Loucy (cell line): ENCODE measurements at regions not wholly inside any gene's neighbourhood (a gene's known extent, or its start where the extent isn't known, plus 50 kb on each side); places are given as distances from the start of the nearest gene placed in this dataset.

Experiments
- H2AFZ ChIP-seq: fragments of 200-600 bp; sonication (generic); 2 replicates; pipeline ENCODE4 v1.6.0; 2016; ENCODE audit warnings: antibody characterized with exemption, mild to moderate bottlenecking, low read length, moderate library complexity
- H3F3A ChIP-seq: fragments of 200-600 bp; 2 replicates; pipeline ENCODE4 v1.6.0; 2016; ENCODE audit warnings: antibody characterized with exemption, low read depth, mild to moderate bottlenecking
- H3K27me3 ChIP-seq: fragments of 200-600 bp; sonication (generic); 2 replicates; pipeline ENCODE4 v1.6.1; 2014; ENCODE audit warnings: low read length, mild to moderate bottlenecking; ENCODE audit not compliant: insufficient read depth, poor library complexity, severe bottlenecking
- H3K36me3 ChIP-seq: fragments of 200-600 bp; sonication (generic); 2 replicates; pipeline ENCODE4 v1.6.1; 2016; ENCODE audit warnings: low read length; ENCODE audit not compliant: insufficient read depth
- H3K4me1 ChIP-seq: fragments of 200-600 bp; sonication (generic); 2 replicates; pipeline ENCODE4 v1.5.1; 2014; ENCODE audit warnings: low read length, mild to moderate bottlenecking; ENCODE audit not compliant: insufficient read depth, poor library complexity, severe bottlenecking
- H3K4me2 ChIP-seq: fragments of 200-600 bp; sonication (generic); 2 replicates; pipeline ENCODE4 v1.6.0; 2014; ENCODE audit warnings: antibody characterized with exemption, low read length, low read depth, mild to moderate bottlenecking; ENCODE audit not compliant: poor library complexity, severe bottlenecking
- H3K4me3 ChIP-seq: fragments of 200-600 bp; sonication (generic); 2 replicates; pipeline ENCODE4 v1.5.1; 2014; ENCODE audit warnings: low read length, mild to moderate bottlenecking, mixed read lengths; ENCODE audit not compliant: poor library complexity, severe bottlenecking
- H3K79me2 ChIP-seq: fragments of 200-600 bp; sonication (generic); 2 replicates; pipeline ENCODE4 v1.6.1; 2014; ENCODE audit warnings: low read length; ENCODE audit not compliant: insufficient read depth
- H3K9ac ChIP-seq: fragments of 200-600 bp; sonication (generic); 2 replicates; pipeline ENCODE4 v1.6.0; 2014; ENCODE audit warnings: mild to moderate bottlenecking, low read depth, low read length, moderate library complexity; ENCODE audit not compliant: poor library complexity, severe bottlenecking
- H3K9me2 ChIP-seq: fragments of 200-600 bp; sonication (generic); replicated peaks from 2 replicates; pipeline ENCODE4 v1.6.1; 2016; ENCODE audit warnings: low read depth, low read length, mixed read lengths
- H3K9me3 ChIP-seq: fragments of 200-600 bp; sonication (generic); 2 replicates; pipeline ENCODE4 v1.6.1; 2014; ENCODE audit warnings: mild to moderate bottlenecking, antibody characterized with exemption, low read length, low read depth; ENCODE audit not compliant: insufficient read depth
- H4K20me1 ChIP-seq: fragments of 200-600 bp; sonication (generic); 2 replicates; pipeline ENCODE4 v1.6.0; 2014; ENCODE audit warnings: antibody characterized with exemption, low read length, mild to moderate bottlenecking; ENCODE audit not compliant: insufficient read depth, poor library complexity, severe bottlenecking
- EZH2phosphoT487 ChIP-seq: fragments of 200-600 bp; IDR thresholded peaks from 2 replicates; pipeline ENCODE4 v1.6.1; 2018; ENCODE audit warnings: antibody characterized with exemption, mild to moderate bottlenecking, moderate library complexity, borderline replicate concordance
- TF ChIP-seq, protein P1 (sequence below): fragments of 200-600 bp; sonication (generic); conservative IDR thresholded peaks from 2 replicates; pipeline ENCODE4 v1.5.1; 2014; ENCODE audit warnings: mild to moderate bottlenecking, antibody characterized with exemption, low read length

DNA sequence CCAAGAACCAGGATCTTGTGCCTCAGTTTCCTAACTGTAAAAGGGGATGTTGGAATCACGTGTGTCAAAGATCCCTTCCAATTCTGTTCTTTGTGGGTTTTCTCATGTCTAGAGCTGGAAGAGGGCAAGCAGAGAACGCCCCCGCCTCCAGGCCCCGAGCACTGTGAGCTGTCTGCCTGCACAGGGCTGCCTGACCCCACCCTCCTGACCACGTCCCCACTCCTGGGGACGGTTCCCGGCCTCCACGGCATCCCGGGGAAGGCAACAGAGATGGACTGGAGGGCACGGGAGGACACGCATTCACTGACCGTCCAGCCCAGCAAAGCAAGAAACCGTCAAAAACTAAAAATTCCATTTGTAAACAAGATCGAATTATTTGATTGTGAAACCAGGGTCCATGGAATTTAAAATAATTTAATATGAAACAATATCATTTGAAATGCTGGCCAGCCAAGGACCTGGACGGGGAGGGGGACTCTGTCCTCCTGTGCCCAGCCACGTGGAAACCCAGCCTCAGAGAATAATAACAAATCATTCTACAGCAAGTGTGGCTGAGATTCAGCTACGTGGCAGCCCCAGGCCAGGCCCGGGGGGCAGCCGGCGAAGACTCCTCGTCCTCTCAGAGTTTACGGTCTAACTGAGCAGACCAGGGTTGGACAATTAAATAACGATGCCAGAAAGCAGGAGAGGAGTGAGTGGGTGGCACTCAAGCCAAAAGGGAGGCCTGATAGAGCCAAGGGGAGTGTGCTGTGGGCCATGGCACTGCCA lies 87.3 kb upstream of the DIO3 start:
- no peaks in the 10 kb centered on the region for H3K9me2 ChIP-seq
- H3F3A ChIP-seq, result no peaks in the 10 kb centered on the region
- H3K9ac ChIP-seq, result no peak overlapping the region
- no peaks in the 10 kb centered on the region for H3K4me1 ChIP-seq
- no peak for TF ChIP-seq EZH2phosphoT487
- TF ChIP-seq, protein P1, sequence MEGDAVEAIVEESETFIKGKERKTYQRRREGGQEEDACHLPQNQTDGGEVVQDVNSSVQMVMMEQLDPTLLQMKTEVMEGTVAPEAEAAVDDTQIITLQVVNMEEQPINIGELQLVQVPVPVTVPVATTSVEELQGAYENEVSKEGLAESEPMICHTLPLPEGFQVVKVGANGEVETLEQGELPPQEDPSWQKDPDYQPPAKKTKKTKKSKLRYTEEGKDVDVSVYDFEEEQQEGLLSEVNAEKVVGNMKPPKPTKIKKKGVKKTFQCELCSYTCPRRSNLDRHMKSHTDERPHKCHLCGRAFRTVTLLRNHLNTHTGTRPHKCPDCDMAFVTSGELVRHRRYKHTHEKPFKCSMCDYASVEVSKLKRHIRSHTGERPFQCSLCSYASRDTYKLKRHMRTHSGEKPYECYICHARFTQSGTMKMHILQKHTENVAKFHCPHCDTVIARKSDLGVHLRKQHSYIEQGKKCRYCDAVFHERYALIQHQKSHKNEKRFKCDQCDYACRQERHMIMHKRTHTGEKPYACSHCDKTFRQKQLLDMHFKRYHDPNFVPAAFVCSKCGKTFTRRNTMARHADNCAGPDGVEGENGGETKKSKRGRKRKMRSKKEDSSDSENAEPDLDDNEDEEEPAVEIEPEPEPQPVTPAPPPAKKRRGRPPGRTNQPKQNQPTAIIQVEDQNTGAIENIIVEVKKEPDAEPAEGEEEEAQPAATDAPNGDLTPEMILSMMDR, result no peak
- no peaks in the 10 kb centered on the region; the same call in 1 of the 2 replicates for H3K9me3 ChIP-seq
- no peaks in the 10 kb centered on the region for H3K36me3 ChIP-seq
- no peak overlapping the region for H3K4me3 ChIP-seq
- H2AFZ ChIP-seq, result no peak overlapping the region
- H3K27me3 ChIP-seq, result no peaks in the 10 kb centered on the region
- H3K4me2 ChIP-seq, result no peak overlapping the region
- no peaks in the 10 kb centered on the region for H4K20me1 ChIP-seq
- H3K79me2 ChIP-seq, result no peaks in the 10 kb centered on the region

DNA sequence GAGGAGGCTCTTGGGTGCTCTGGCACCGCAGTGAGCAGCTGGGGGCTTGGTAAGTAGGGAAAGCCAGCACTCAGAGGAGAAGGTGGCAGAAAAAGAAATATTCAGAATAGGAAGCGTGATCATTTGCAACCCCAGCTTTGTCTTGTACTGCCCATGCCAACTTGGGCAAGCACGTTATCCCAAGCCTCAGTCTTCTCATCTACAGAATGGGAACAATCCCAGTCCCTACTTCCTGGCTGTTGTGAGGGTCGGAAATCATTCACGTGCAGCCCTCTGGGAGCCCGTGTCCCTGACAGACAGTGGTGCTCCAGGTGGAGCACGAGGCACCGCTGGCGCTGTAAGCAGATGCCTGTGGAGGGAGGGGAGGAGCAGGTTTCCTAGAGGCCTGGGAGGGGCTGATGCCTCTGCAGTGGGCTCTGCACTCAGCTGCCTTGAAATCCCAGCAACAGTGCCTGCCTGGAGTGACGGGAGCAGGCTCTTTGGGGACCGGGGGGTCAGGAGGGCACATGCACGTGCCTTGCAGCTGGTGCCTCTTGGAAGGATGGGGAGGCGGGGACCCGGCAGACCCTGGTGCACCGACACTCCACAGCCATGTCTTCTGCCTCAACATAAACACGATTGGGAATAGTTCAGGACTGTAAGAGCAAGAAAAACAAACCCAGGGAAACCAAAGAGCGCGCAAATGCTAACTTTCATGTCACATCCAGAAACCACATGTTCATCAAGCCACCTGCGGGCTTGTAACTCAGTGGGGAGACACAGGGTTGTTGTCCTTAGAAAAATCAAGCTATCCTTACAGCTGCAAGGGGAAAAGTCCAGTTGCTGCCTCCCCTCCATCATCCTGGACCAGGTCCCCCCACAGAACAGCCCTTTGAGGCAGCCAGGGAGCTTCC lies 86.5 kb upstream of the DIO3 start:
- no peaks in the 10 kb centered on the region for H3K27me3 ChIP-seq
- no peaks in the 10 kb centered on the region for H4K20me1 ChIP-seq
- no peak overlapping the region for H3K4me2 ChIP-seq
- no peak for TF ChIP-seq EZH2phosphoT487
- TF ChIP-seq, protein P1, result no peak
- H3K9me3 ChIP-seq, result no peaks in the 10 kb centered on the region; the same call in 1 of the 2 replicates
- H2AFZ ChIP-seq, result no peak overlapping the region
- no peaks in the 10 kb centered on the region for H3F3A ChIP-seq
- no peaks in the 10 kb centered on the region for H3K4me1 ChIP-seq
- no peaks in the 10 kb centered on the region for H3K9me2 ChIP-seq
- H3K79me2 ChIP-seq, result no peaks in the 10 kb centered on the region
- H3K36me3 ChIP-seq, result no peaks in the 10 kb centered on the region
- H3K9ac ChIP-seq, result no peak overlapping the region
- H3K4me3 ChIP-seq, result no peak overlapping the region

DNA sequence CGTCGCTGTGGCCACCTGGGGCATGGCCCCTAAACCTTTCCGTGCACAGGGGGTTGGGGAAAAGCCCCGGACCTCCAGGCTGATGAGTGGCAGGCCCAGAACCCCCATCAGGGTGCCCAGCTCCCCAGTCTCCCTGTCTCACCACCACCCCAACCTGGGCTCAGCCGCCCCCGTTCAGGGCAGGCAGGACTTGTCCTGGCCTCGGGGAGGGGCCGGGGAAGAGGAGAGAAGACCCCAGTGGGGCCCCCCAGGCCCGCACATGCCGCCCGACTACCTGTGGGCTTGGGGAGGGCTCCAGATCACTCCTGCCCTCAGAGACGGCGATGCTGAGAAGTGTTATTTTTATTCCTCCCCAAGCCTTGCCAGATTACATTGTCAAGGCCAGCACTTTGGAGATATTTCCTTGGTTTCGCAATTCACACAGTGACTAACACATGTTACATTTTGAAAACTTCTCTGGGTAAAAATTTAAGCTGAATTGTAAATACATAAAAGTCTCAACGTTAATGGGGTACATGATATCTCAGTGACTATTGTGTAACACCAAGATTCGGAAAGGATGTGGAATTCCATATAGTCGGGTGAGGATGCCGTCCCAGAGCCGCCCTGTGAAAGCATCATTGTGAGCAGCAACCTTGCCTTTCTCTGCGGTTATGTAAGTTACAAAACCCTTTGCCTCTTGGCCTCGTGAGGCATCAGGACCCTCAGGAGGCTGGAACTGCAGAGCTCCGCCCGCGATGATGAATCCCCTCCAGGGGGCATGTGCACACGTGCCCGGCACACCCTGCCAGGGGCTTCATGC lies 85.6 kb upstream of the DIO3 start:
- no peak overlapping the region for H3K4me2 ChIP-seq

More for the DNA sequence above, 85.6 kb upstream of the DIO3 start:
- no peaks in the 10 kb centered on the region for H3K79me2 ChIP-seq
- H3K27me3 ChIP-seq, result no peaks in the 10 kb centered on the region
- H3F3A ChIP-seq, result no peaks in the 10 kb centered on the region
- H3K4me3 ChIP-seq, result no peak overlapping the region
- no peaks in the 10 kb centered on the region for H3K4me1 ChIP-seq
- H3K9me3 ChIP-seq, result no peaks in the 10 kb centered on the region; the same call in 1 of the 2 replicates
- no peaks in the 10 kb centered on the region for H3K36me3 ChIP-seq
- no peak overlapping the region for H2AFZ ChIP-seq
- H3K9me2 ChIP-seq, result no peaks in the 10 kb centered on the region
- H4K20me1 ChIP-seq, result no peaks in the 10 kb centered on the region
- TF ChIP-seq, protein P1, result no peak
- TF ChIP-seq EZH2phosphoT487, result no peak
- no peak overlapping the region for H3K9ac ChIP-seq
